A673 (cell line): ENCODE measurements at regions not wholly inside any gene's neighbourhood (a gene's known extent, or its start where the extent isn't known, plus 50 kb on each side); places are given as distances from the start of the nearest gene placed in this dataset.

Experiments
- BruUV-seq: library from RNA; stranded (reverse); fragments of 400-500 nt; replicated peaks from 2 replicates; lab custom pipeline; 2021; lab: Mats Ljungman, UMichigan
- CTCF ChIA-PET: fragments of 300-600 bp; sonication (Branson Sonifier 250); formaldehyde crosslinking; loops from one replicate; lab custom pipeline; 2022; ENCODE audit warnings: antibody characterized with exemption; lab: Charles Lee
- POLR2A ChIA-PET: fragments of 300-600 bp; sonication (Branson Sonifier 250); formaldehyde crosslinking; loops from one replicate; lab custom pipeline; 2022; ENCODE audit warnings: antibody characterized with exemption; ENCODE audit not compliant: low non-redundant PET; lab: Charles Lee
- DNase-seq: peaks from one replicate; pipeline ENCODE4 v3.0.0-alpha.2; 2015; ENCODE audit warnings: low spot score
- H3K27ac ChIP-seq: fragments of 200-600 bp; sonication (generic); 2 replicates; pipeline ENCODE4 v1.5.1; 2016; ENCODE audit warnings: mixed run types, low read depth, mild to moderate bottlenecking, mixed read lengths, antibody characterized with exemption, low read length; ENCODE audit not compliant: poor library complexity, severe bottlenecking
- H3K27me3 ChIP-seq: fragments of 200-600 bp; sonication (generic); replicated peaks from 2 replicates; pipeline ENCODE4 v1.6.1; 2017; ENCODE audit warnings: mixed run types, low read depth, mild to moderate bottlenecking, mixed read lengths, antibody characterized with exemption, low read length; ENCODE audit not compliant: insufficient read depth, poor library complexity
- H3K36me3 ChIP-seq: fragments of 200-600 bp; sonication (generic); 2 replicates; pipeline ENCODE4 v1.6.1; 2016; ENCODE audit warnings: mixed run types, mild to moderate bottlenecking, mixed read lengths, antibody characterized with exemption, low read length; ENCODE audit not compliant: insufficient read depth, poor library complexity, severe bottlenecking
- H3K4me1 ChIP-seq: fragments of 200-600 bp; sonication (generic); 2 replicates; pipeline ENCODE4 v1.6.1; 2017; ENCODE audit warnings: mixed run types, mild to moderate bottlenecking, mixed read lengths, antibody characterized with exemption, low read length; ENCODE audit not compliant: insufficient read depth, poor library complexity, severe bottlenecking
- H3K4me3 ChIP-seq: fragments of 200-600 bp; sonication (generic); 2 replicates; pipeline ENCODE4 v1.5.1; 2016; ENCODE audit warnings: low read depth, mixed run types, mild to moderate bottlenecking, mixed read lengths, low read length; ENCODE audit not compliant: poor library complexity, severe bottlenecking
- H3K9me3 ChIP-seq: fragments of 200-600 bp; sonication (generic); 2 replicates; pipeline ENCODE4 v1.6.1; 2016; ENCODE audit warnings: mixed run types, low read depth, mild to moderate bottlenecking, mixed read lengths, antibody characterized with exemption, low read length; ENCODE audit not compliant: poor library complexity, severe bottlenecking
- EZH2 ChIP-seq: fragments of 200-600 bp; sonication (generic); IDR thresholded peaks from 2 replicates; pipeline ENCODE4 v1.6.1; 2017; ENCODE audit warnings: borderline replicate concordance, low read depth, mild to moderate bottlenecking, mixed read lengths, antibody characterized with exemption, low read length; ENCODE audit not compliant: poor library complexity, severe bottlenecking
- intact Hi-C: fragments of 100-400 bp; cut with micrococcal nuclease; formaldehyde crosslinking; loops from one replicate; pipeline ENCODE4 v1.10.0; 2022; ENCODE audit not compliant: unreplicated experiment
- TF ChIP-seq, protein P1 (sequence below): fragments of 300-800, 200-600 bp; sonication (generic); conservative IDR thresholded peaks from 2 replicates; pipeline ENCODE4 v1.5.1; 2017; ENCODE audit warnings: low read depth, mild to moderate bottlenecking, antibody characterized with exemption, low read length, moderate library complexity, mixed read lengths

DNA sequence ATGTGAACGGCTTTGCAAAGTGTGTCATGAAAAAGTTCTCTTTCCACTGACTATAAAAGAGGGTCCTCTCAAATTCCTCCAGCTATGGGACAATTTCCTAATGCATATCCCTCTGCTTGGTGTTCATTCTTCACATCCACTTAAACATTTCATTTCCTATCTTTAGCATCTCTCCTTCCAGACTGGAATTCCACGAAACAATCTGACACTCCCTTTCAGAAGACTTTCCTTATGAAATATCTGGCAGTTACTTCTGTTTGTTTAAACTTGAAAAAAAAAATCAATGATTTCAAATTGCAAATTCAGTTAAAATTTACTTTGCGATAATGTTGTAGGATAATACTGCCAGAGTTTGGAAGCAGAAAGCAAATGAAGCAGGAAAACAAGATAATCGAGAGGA is 105.8 kb upstream of the SELENOK start:
- POLR2A ChIA-PET: no interaction called here
- no TSS peak for BruUV-seq
- intact Hi-C loops: no loop called here

DNA sequence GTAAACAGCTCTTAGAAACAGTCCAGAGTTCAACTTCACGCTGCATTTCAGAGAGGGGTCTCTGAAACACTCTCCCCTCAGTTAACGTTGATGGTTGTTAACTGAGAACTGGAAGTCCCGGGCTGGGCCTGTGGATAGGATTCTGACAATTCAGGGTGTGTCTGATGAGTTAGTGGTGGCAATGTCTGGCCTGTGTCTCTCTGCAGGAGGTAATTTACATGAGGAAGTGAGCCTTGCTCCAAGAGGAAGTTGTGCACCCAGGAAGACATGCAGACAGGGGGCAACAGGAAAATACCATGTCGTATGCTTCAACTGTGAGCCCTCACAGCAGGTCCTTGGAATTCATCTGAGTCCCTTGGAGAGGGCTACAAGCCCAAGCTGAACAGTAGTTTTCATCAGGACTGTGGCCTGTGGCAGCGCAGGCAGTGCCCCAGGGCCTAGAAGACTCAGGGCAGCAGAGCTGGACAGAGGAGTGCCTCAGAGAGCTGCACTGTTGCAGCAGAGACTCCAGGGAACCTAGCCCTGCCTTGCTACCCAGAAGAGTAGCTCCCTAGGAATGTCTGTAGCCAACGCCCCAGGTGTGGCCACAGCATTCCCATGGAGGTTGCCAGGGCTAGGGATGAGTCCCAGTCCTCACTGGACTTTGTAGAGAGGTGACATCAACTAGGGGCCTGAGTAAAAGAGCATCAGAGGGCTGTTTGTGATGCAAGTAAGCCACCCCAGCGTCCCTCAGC is 104.6 kb upstream of the SELENOK start:
- Histone ChIP-seq H3K4me1 (no peaks in the 10 kb centered on the region), H3K4me3 (no peak overlapping the region), H3K9me3 (no peaks in the 10 kb centered on the region), H3K36me3 (no peaks in the 10 kb centered on the region), H3K27ac (no peak overlapping the region), H3K27me3 (no peaks in the 10 kb centered on the region)
- intact Hi-C loops: no loop called here
- BruUV-seq: no TSS peak
- peak; percentile 1 for DNase-seq
- TF ChIP-seq EZH2: no peak
- TF ChIP-seq, protein P1, sequence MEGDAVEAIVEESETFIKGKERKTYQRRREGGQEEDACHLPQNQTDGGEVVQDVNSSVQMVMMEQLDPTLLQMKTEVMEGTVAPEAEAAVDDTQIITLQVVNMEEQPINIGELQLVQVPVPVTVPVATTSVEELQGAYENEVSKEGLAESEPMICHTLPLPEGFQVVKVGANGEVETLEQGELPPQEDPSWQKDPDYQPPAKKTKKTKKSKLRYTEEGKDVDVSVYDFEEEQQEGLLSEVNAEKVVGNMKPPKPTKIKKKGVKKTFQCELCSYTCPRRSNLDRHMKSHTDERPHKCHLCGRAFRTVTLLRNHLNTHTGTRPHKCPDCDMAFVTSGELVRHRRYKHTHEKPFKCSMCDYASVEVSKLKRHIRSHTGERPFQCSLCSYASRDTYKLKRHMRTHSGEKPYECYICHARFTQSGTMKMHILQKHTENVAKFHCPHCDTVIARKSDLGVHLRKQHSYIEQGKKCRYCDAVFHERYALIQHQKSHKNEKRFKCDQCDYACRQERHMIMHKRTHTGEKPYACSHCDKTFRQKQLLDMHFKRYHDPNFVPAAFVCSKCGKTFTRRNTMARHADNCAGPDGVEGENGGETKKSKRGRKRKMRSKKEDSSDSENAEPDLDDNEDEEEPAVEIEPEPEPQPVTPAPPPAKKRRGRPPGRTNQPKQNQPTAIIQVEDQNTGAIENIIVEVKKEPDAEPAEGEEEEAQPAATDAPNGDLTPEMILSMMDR: no peak
- ChIA-PET CTCF (no interaction called here), POLR2A (no interaction called here)

More for the DNA sequence above, 105.8 kb upstream of the SELENOK start:
- H3K36me3 ChIP-seq: no peaks in the 10 kb centered on the region
- H3K4me1 ChIP-seq: no peaks in the 10 kb centered on the region
- CTCF ChIA-PET: no interaction called here
- no peak overlapping the region for H3K27ac ChIP-seq
- H3K27me3 ChIP-seq: no peaks in the 10 kb centered on the region
- H3K4me3 ChIP-seq: no peak overlapping the region
- no peak for DNase-seq
- no peaks in the 10 kb centered on the region for H3K9me3 ChIP-seq
- TF ChIP-seq, protein P1: no peak
- no peak for TF ChIP-seq EZH2

DNA sequence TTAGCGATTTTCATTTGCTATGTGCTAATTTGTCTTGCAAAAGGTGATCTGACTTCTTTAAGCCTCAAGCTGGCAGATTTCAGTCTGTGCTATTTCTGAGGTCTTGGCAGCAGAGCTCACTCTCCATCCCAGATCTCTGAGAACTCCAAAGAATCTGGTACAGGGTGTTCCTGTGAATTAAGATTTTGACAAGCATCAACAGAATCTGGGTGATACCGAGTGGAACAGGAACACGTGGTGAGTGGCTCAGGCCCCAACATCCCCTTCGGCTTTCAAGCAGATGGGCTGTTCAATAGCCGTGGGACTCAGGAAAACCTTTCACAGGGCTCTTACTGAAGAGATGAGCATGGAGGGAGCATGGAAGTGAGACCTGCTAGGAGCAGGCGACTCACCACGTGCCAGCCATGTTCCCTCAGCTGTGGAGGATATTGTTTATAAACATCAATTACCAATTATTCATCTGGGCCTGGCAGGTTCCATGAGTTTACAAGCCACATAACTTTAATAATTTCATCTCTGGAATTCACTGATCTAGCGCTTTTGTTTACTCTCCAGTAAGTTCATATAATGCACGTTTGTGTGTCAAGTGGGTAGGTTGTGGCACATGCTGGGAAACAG is 103.4 kb upstream of the SELENOK start:
- Histone ChIP-seq H3K27ac (no peak overlapping the region), H3K4me1 (no peaks in the 10 kb centered on the region), H3K36me3 (no peaks in the 10 kb centered on the region), H3K9me3 (no peaks in the 10 kb centered on the region), H3K27me3 (no peaks in the 10 kb centered on the region), H3K4me3 (no peak overlapping the region)
- CTCF ChIA-PET: no interaction called here
- POLR2A ChIA-PET: no interaction called here
- TF ChIP-seq, protein P1: no peak
- no peak for TF ChIP-seq EZH2
- BruUV-seq: no TSS peak
- intact Hi-C loops: no loop called here
- DNase-seq: no peak
